Astrocyte of the cerebellum (primary cell): ENCODE measurements at regions not wholly inside any gene's neighbourhood (a gene's known extent, or its start where the extent isn't known, plus 50 kb on each side); places are given as distances from the start of the nearest gene placed in this dataset.

Source experiments
- DNase-seq: peaks from one replicate; pipeline ENCODE4 v3.0.0-alpha.2; 2011; ENCODE audit warnings: low read depth
- H3K4me3 ChIP-seq: 2 replicates; pipeline ENCODE4 v1.5.1; 2011; ENCODE audit warnings: mild to moderate bottlenecking, low read depth, low read length, moderate library complexity
- CTCF ChIP-seq: IDR thresholded peaks from 2 replicates; pipeline ENCODE4 v1.5.1; 2012; ENCODE audit warnings: low read length, low read depth, moderate library complexity, mild to moderate bottlenecking; ENCODE audit errors: missing control alignments
- in situ Hi-C: cut with HindIII; loops from 2 replicates; pipeline ENCODE4 v1.10.0; 2017; ENCODE audit warnings: low sequenced_read_pairs

- in situ Hi-C loops, result no loop called here
- H3K4me3 ChIP-seq, result no peak overlapping the region
- no peak for TF ChIP-seq CTCF
- DNase-seq, result no peak
Measured at GRCh38 chr1:222099746-222100145, 357.9 kb upstream of the DUSP10 start.

GRCh38 chr1:222098404-222098803 is 356.5 kb upstream of the DUSP10 start:
- no peak for TF ChIP-seq CTCF
- in situ Hi-C loops, result no loop called here
- H3K4me3 ChIP-seq, result no peak overlapping the region
- DNase-seq, result no peak

GRCh38 chr1:222097588-222097987 is 355.7 kb upstream of the DUSP10 start:
- in situ Hi-C loops, result no loop called here
- no peak for TF ChIP-seq CTCF
- DNase-seq, result no peak
- H3K4me3 ChIP-seq, result no peak overlapping the region

- DNase-seq, result no peak
- in situ Hi-C loops, result no loop called here
- TF ChIP-seq CTCF, result no peak
- no peak overlapping the region for H3K4me3 ChIP-seq
Measured at GRCh38 chr1:222096883-222097282, 355.0 kb upstream of the DUSP10 start.

GRCh38 chr1:222096476-222096772 is 354.5 kb upstream of the DUSP10 start:
- in situ Hi-C loops, result no loop called here
- no peak for TF ChIP-seq CTCF
- no peak overlapping the region for H3K4me3 ChIP-seq
- no peak for DNase-seq

GRCh38 chr1:222095606-222096475 is 354.0 kb upstream of the DUSP10 start:
- no peak for DNase-seq
- no peak overlapping the region for H3K4me3 ChIP-seq
- in situ Hi-C loops, result no loop called here
- TF ChIP-seq CTCF, result peak; percentile 66
